SK-N-SH (cell line): ENCODE measurements at regions not wholly inside any gene's neighbourhood (a gene's known extent, or its start where the extent isn't known, plus 50 kb on each side); places are given as distances from the start of the nearest gene placed in this dataset.

Experiments used
- CTCF ChIA-PET: fragments of 300-600, 350-600 bp; formaldehyde crosslinking; extraction: SDS; loops from one replicate; lab custom pipeline; 2021; lab: Yijun Ruan, JAX
- POLR2A ChIA-PET: fragments of 350-600 bp; sonication (Branson Sonifier 250); formaldehyde crosslinking; extraction: SDS; loops from one replicate; lab custom pipeline; 2020; ENCODE audit warnings: antibody characterized with exemption, inconsistent platforms; lab: Yijun Ruan, JAX
- DNase-seq: peaks from one replicate; pipeline ENCODE4 v3.0.0; 2012
- H2AFZ ChIP-seq: fragments of 200-600 bp; sonication (generic); 2 replicates; pipeline ENCODE4 v1.8.1; 2016; ENCODE audit warnings: antibody characterized with exemption, mild to moderate bottlenecking, low read depth
- H3F3A ChIP-seq: fragments of 200-600 bp; sonication (generic); replicated peaks from 2 replicates; pipeline ENCODE3; 2016; ENCODE audit warnings: antibody characterized with exemption, mild to moderate bottlenecking; ENCODE audit not compliant: insufficient read depth
- H3K27ac ChIP-seq, 2 experiments: fragments of 200-500 bp in 1 of 2; fragments of 200-600 bp in 1 of 2; sonication (Bioruptor generic) in 1 of 2; sonication (generic), shearing (Covaris generic) in 1 of 2; 2 replicates each; pipeline versions ENCODE4 v1.5.1 to v1.6.1; 2014 to 2016; ENCODE audit warnings: low read depth in 2 of 2, inconsistent platforms in 1 of 2, low read length in 1 of 2, mild to moderate bottlenecking in 1 of 2, mixed read lengths in 1 of 2
- H3K27me3 ChIP-seq: fragments of 200-600 bp; sonication (generic), shearing (Covaris generic); 2 replicates; pipeline ENCODE4 v1.6.1; 2016; ENCODE audit warnings: mixed run types; ENCODE audit not compliant: insufficient read depth
- H3K36me3 ChIP-seq, 2 experiments: fragments of 200-500 bp in 1 of 2; fragments of 200-600 bp in 1 of 2; sonication (Bioruptor generic) in 1 of 2; sonication (generic) in 1 of 2; replicated peaks in 1 of 2; 2 replicates each; pipeline versions ENCODE3 to v1.5.1; 2014 to 2016; ENCODE audit warnings: low read length in 1 of 2, mild to moderate bottlenecking in 1 of 2; ENCODE audit not compliant: insufficient read depth in 2 of 2, control insufficient read depth in 1 of 2
- H3K4me1 ChIP-seq, 2 experiments: fragments of 200-500 bp in 1 of 2; fragments of 200-600 bp in 1 of 2; sonication (Bioruptor generic) in 1 of 2; sonication (generic), shearing (Covaris generic) in 1 of 2; 2 replicates each; pipeline versions ENCODE4 v1.5.1 to v1.6.1; 2014 to 2016; ENCODE audit warnings: low read depth in 1 of 2, low read length in 1 of 2, mixed run types in 1 of 2; ENCODE audit not compliant: insufficient read depth in 2 of 2, control insufficient read depth in 1 of 2
- H3K4me2 ChIP-seq: fragments of 200-600 bp; sonication (generic), shearing (Covaris generic); 2 replicates; pipeline ENCODE4 v1.6.1; 2017; ENCODE audit warnings: mixed run types
- H3K4me3 ChIP-seq, 2 experiments: fragments of 200-500 bp in 1 of 2; fragments of 200-600 bp in 1 of 2; sonication (Bioruptor generic) in 1 of 2; sonication (generic), shearing (Covaris generic) in 1 of 2; 2 replicates each; pipeline versions ENCODE4 v1.5.1 to v1.8.1; 2014 to 2016; ENCODE audit warnings: low read depth in 2 of 2, inconsistent platforms in 1 of 2, low read length in 1 of 2, mild to moderate bottlenecking in 1 of 2, mixed read lengths in 1 of 2, moderate library complexity in 1 of 2
- H3K79me2 ChIP-seq: fragments of 200-600 bp; sonication (generic); 2 replicates; pipeline ENCODE4 v1.8.1; 2017; ENCODE audit warnings: mild to moderate bottlenecking; ENCODE audit not compliant: insufficient read depth
- H3K9ac ChIP-seq: fragments of 200-600 bp; sonication (generic); 2 replicates; pipeline ENCODE4 v1.6.1; 2017; ENCODE audit warnings: mixed run types
- H3K9me2 ChIP-seq: fragments of 200-600 bp; sonication (generic); 2 replicates; pipeline ENCODE4 v1.6.1; 2017; ENCODE audit warnings: mixed run types
- H3K9me3 ChIP-seq: fragments of 200-600 bp; sonication (generic); 2 replicates; pipeline ENCODE4 v1.6.1; 2017; ENCODE audit warnings: mixed run types, mild to moderate bottlenecking, moderate library complexity
- H4K20me1 ChIP-seq: fragments of 200-600 bp; sonication (generic); 2 replicates; pipeline ENCODE4 v1.6.1; 2017; ENCODE audit warnings: mild to moderate bottlenecking, mixed run types; ENCODE audit not compliant: insufficient read depth
- EP300 ChIP-seq, 2 experiments: IDR thresholded peaks; 2 replicates each; pipeline versions ENCODE4 v1.4.0 to v1.6.1; 2012; ENCODE audit warnings: borderline replicate concordance in 1 of 2, low read depth in 1 of 2, low read length in 1 of 2
- FOSL2 ChIP-seq: IDR thresholded peaks from 2 replicates; pipeline ENCODE4 v1.4.0; 2012; ENCODE audit warnings: low read depth, mild to moderate bottlenecking, moderate library complexity, borderline replicate concordance
- GATA2 ChIP-seq: sonication (generic); formaldehyde crosslinking; IDR thresholded peaks from 2 replicates; pipeline ENCODE4 v1.5.0; 2020; ENCODE audit warnings: mild to moderate bottlenecking, missing genetic modification reagents
- JUND ChIP-seq: IDR thresholded peaks from 2 replicates; pipeline ENCODE4 v1.4.0; 2012
- MXI1 ChIP-seq: IDR thresholded peaks from 2 replicates; pipeline ENCODE4 v1.6.1; 2012; ENCODE audit warnings: mild to moderate bottlenecking, low read depth, low read length, improper control_type of control experiment
- NFIC ChIP-seq: IDR thresholded peaks from 2 replicates; pipeline ENCODE4 v1.4.0; 2012; ENCODE audit warnings: borderline replicate concordance
- POLR2AphosphoS5 ChIP-seq: IDR thresholded peaks from 2 replicates; pipeline ENCODE4 v1.6.1; 2012; ENCODE audit warnings: low read depth, low read length
- RFX5 ChIP-seq: IDR thresholded peaks from 2 replicates; pipeline ENCODE4 v1.6.1; 2012; ENCODE audit warnings: mild to moderate bottlenecking, improper control_type of control experiment, low read length
- RXRA ChIP-seq: IDR thresholded peaks from 2 replicates; pipeline ENCODE4 v1.4.0; 2012; ENCODE audit warnings: low read depth, mild to moderate bottlenecking, borderline replicate concordance
- SIN3A ChIP-seq: IDR thresholded peaks from 2 replicates; pipeline ENCODE4 v1.6.1; 2012; ENCODE audit warnings: low read depth, mild to moderate bottlenecking, low read length, moderate library complexity, borderline replicate concordance
- TCF12 ChIP-seq: IDR thresholded peaks from 2 replicates; pipeline ENCODE4 v1.4.0; 2012
- TEAD4 ChIP-seq: IDR thresholded peaks from 2 replicates; pipeline ENCODE4 v1.4.0; 2012; ENCODE audit warnings: mild to moderate bottlenecking, borderline replicate concordance; ENCODE audit not compliant: insufficient read depth
- WGBS: methylation state at CpG from one replicate; pipeline ENCODE4 v1.1.6; 2017; ENCODE audit warnings: low lambda C conversion rate; 5-methylcytosine and 5-hydroxymethylcytosine counted together
- TF ChIP-seq, protein P1 (sequence below): IDR thresholded peaks from 2 replicates; pipeline ENCODE4; 2012
- TF ChIP-seq, protein P2 (sequence below): IDR thresholded peaks from 2 replicates; pipeline ENCODE4 v1.4.0; 2012; ENCODE audit warnings: low read depth
- TF ChIP-seq, protein P3 (sequence below): IDR thresholded peaks from 2 replicates; pipeline ENCODE4 v1.4.0; 2012; ENCODE audit warnings: low read depth, borderline replicate concordance

DNA sequence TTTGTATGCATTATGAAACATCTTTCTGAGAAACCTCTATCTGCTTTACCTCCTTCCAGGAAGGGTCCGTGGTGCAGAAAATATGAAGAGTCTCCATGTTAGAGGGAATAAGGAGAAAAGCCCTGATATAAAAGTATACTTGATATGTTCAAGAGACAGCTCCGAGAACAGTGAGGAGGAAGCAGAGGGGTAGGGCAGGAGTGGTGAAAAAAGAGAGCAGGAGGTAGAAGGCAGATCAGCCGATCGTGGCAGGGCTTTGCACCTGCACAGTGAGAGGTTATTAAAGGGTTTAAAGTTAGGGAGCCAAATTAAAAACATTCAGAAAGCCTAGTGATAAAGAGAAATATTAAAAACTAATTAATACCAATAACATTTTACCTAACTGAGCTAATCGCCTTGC is 419.7 kb downstream of the FAT4 start:
- H3K9me3 ChIP-seq = no peaks in the 10 kb centered on the region
- peak overlapping the region; percentile 34; the same call in 1 of the 2 replicates for H3K9ac ChIP-seq
- TF ChIP-seq MXI1 (no peak), RFX5 (no peak)
- H2AFZ ChIP-seq = no peak overlapping the region; the same call in 1 of the 2 replicates
- H3F3A ChIP-seq = peaks cover 11% of the 10 kb centered on the region
- H3K27me3 ChIP-seq = no peaks in the 10 kb centered on the region
- CTCF ChIA-PET = no interaction called here
- H3K27ac ChIP-seq = peak overlapping the region; percentile 47 to 83; a peak in 3 of 4 replicates
- no peaks in the 10 kb centered on the region for H3K79me2 ChIP-seq
- 0 out of 2 replicates have a peak overlapping the region, but pooled peaks have one; percentile 39 for H3K4me2 ChIP-seq
- H3K9me2 ChIP-seq = no peaks in the 10 kb centered on the region
- peaks cover 5 to 15% of the 10 kb centered on the region in 2 experiments; a peak in 3 of 4 replicates for H3K4me1 ChIP-seq
- WGBS = 86% methylated on average over 5 of the region's 5 CpGs
- no peak for DNase-seq
- no peak overlapping the region for H3K4me3 ChIP-seq
- no peaks in the 10 kb centered on the region for H4K20me1 ChIP-seq
- H3K36me3 ChIP-seq = no peaks in the 10 kb centered on the region
- POLR2A ChIA-PET = no interaction called here

DNA sequence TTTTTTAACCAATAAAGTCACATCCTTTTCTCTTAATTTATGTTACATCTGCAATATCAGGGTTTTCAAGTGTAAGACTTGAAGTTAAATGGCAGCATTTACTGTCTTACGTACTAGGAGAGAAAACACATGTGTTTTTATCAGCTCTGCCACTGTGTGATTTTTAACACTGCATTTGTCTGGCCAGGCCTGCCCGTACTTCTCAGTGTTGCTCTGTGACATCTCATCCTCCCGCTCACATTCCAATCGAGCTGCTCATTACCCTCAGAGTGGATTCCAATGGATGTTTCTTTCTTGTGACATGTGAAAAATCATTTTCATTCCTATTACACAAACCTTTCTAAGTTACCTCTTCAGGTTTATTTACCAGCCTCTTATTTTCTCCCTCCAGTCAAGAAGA is 420.3 kb downstream of the FAT4 start:
- peak overlapping the region; percentile 47 to 83; a peak in 3 of 4 replicates for H3K27ac ChIP-seq
- DNase-seq = peak; percentile 15

More for the DNA sequence above, 420.3 kb downstream of the FAT4 start:
- Histone ChIP-seq H3K4me1 (peaks cover 5 to 21% of the 10 kb centered on the region in 2 experiments; a peak in 3 of 4 replicates), H3K4me3 (no peak overlapping the region), H3K36me3 (no peaks in the 10 kb centered on the region), H3K9ac (peak overlapping the region; percentile 59), H3F3A (peaks cover 11% of the 10 kb centered on the region), H3K79me2 (no peaks in the 10 kb centered on the region), H2AFZ (no peak overlapping the region), H4K20me1 (no peaks in the 10 kb centered on the region), H3K27me3 (no peaks in the 10 kb centered on the region), H3K9me3 (no peaks in the 10 kb centered on the region)
- POLR2A ChIA-PET = no interaction called here
- peak; percentile 75 for TF ChIP-seq TEAD4
- peak; percentile 43; the same call in 1 of the 2 replicates for TF ChIP-seq NFIC
- TF ChIP-seq FOSL2 = peak; percentile 81
- TF ChIP-seq POLR2AphosphoS5 = peak; percentile 34; the same call in 1 of the 2 replicates
- peak; percentile 74; the same call in 1 of the 2 replicates for TF ChIP-seq SIN3A
- peak; percentile 85 for TF ChIP-seq TCF12
- TF ChIP-seq, protein P1, sequence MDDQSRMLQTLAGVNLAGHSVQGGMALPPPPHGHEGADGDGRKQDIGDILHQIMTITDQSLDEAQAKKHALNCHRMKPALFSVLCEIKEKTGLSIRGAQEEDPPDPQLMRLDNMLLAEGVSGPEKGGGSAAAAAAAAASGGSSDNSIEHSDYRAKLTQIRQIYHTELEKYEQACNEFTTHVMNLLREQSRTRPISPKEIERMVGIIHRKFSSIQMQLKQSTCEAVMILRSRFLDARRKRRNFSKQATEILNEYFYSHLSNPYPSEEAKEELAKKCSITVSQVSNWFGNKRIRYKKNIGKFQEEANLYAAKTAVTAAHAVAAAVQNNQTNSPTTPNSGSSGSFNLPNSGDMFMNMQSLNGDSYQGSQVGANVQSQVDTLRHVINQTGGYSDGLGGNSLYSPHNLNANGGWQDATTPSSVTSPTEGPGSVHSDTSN = peak; percentile 77
- TF ChIP-seq, protein P2, sequence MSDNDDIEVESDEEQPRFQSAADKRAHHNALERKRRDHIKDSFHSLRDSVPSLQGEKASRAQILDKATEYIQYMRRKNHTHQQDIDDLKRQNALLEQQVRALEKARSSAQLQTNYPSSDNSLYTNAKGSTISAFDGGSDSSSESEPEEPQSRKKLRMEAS = peak; percentile 75; the same call in 1 of the 2 replicates
- TF ChIP-seq, protein P3, sequence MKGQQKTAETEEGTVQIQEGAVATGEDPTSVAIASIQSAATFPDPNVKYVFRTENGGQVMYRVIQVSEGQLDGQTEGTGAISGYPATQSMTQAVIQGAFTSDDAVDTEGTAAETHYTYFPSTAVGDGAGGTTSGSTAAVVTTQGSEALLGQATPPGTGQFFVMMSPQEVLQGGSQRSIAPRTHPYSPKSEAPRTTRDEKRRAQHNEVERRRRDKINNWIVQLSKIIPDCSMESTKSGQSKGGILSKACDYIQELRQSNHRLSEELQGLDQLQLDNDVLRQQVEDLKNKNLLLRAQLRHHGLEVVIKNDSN = no peak
- TF ChIP-seq RXRA = no peak
- TF ChIP-seq JUND = peak; percentile 78
- peak in 1 of 2 experiments; percentile 43; a peak in 1 of 4 replicates for TF ChIP-seq EP300 (IDR thresholded peaks at IDR 0.05; ENCODE audit: borderline replicate concordance in 1 of 2, low read depth in 1 of 2, low read length in 1 of 2)
- TF ChIP-seq GATA2 (CRISPR knock-in tag) = no peak
- TF ChIP-seq, all 33 proteins: peak for 10
- 6% methylated on average over 4 of the region's 4 CpGs for WGBS
- Histone ChIP-seq H3K4me2 (peak overlapping the region; percentile 39), H3K9me2 (no peaks in the 10 kb centered on the region)
- CTCF ChIA-PET = interaction anchor here (0.8 to 1.8 kb wide), 3 partner anchors 11 to 372 kb away, joined by 3 to 6 read pairs (median 3); no protein-coding TSS in a partner anchor
